ENCODE measurements at regions not wholly inside any gene's neighbourhood (a gene's known extent, or its start where the extent isn't known, plus 50 kb on each side); places are given as distances from the start of the nearest gene placed in this dataset.

DNA sequence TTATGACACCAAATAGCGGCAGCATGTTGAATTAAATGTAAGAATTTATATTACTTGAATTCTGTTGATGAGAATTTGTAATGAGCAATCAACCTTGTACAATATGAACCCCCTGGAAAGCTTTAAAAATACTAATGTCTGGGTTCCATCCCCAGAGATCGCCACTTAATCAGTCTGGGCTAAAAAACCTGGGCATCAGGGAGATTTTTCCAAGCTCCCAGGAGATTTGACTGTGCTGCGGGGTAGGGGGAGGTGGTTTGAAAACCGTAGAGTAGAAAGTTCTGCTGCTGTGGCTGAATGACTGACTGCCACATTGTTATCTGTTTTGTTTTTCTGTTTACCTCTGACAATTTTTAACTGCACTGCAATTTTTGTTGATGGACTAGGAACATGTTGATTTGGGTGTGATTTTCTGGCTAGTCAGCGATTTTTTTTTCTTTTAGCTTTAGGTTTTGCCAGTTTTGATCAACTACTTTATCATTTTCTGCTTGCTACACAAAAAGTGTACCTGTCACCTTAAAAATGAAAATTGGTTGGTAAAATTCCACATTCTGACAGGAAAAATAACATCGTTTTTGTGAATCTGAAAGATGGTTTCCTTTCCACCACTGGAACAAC, 79.3 kb downstream of the PCTP start:
- no peak for DNase-seq

DNA sequence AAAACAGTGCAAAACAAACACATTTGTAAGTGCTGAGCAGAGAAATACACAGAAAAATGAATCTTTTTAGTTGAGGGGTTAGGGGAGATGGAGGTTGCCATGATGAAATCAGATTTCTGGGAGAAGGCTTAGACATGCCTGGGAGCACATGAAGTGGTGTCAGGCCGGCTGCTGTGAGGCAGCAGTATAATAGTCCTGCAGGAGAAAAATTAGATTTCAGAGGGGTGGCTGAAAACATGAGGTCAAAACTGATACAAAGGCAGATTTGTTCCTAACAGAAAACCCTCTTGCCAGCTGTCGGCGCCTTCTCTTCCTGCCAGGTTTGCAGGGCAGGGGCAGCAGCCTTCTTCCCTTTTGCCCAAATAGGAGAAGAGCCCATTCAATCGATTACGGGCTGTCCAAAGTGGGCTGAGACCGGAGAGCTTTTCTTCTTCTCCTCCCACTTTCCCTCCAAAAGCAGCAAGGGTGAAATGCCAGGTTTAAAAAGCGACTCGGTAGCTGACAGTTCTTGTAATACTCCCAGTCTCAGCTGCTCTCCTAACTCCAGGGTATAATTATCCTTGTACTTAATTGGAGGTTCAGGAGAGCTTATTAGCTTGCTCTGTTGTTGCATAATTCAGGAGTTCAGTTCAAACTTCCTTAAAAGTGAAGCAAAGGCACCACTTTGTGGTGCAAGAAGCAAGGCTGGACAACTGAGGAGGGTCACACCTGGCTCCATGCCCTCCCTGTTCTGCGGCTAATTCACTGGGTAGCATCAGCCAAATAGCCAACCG, 80.0 kb downstream of the PCTP start:
- DNase-seq = peak; percentile 27

- no peak for DNase-seq
Measured at GRCh38 chr17:55833306-55833705, 82.5 kb downstream of the PCTP start.

- no peak for DNase-seq
Measured at GRCh38 chr17:55842405-55843158, 91.7 kb downstream of the PCTP start.

GRCh38 chr17:55843785-55844184, 92.9 kb downstream of the PCTP start:
- no peak for DNase-seq

GRCh38 chr17:55845385-55845784, 94.5 kb downstream of the PCTP start:
- peak; percentile 79 for DNase-seq

DNA sequence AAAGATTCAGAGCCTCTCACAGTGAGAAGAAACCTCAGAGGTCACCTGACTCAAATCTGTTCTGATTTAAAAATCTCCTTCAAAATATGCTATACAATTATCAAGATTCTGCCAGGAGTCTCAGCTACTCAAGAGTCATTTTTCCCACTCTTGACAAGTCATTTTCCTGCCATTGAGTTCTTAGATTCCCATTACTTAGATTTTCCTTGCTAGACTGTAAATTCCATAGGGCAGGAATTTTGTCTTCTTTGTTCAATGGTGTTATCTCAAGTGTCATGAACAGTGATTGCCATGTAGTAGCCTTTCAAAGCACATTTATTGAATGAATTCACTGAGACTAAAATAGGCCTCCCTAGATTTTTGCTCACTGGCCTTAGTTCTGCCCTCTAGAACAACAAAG, 95.9 kb downstream of the PCTP start:
- DNase-seq = no peak

DNA sequence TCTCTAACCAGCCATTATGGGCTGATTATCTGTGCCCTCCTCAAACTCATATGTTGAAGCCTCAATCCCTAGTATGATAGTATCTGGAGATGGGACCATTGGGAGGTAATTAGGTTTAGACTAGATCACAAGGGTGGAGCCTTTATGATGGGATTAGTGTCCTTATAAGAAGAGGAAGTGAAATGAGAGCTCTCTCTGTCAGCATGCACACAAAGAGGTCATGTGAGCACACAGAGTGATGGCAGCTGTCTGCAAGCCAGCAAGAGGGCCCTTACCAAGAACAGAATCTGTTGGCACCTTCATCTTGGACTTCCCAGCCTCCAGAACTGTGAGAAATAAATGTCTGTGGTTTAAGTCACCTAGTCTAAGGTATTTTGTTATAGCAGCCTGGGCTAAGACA, 101.9 kb downstream of the PCTP start:
- no peak for DNase-seq

- DNase-seq = no peak
Measured at GRCh38 chr17:55859301-55859795, 108.5 kb downstream of the PCTP start.

DNA sequence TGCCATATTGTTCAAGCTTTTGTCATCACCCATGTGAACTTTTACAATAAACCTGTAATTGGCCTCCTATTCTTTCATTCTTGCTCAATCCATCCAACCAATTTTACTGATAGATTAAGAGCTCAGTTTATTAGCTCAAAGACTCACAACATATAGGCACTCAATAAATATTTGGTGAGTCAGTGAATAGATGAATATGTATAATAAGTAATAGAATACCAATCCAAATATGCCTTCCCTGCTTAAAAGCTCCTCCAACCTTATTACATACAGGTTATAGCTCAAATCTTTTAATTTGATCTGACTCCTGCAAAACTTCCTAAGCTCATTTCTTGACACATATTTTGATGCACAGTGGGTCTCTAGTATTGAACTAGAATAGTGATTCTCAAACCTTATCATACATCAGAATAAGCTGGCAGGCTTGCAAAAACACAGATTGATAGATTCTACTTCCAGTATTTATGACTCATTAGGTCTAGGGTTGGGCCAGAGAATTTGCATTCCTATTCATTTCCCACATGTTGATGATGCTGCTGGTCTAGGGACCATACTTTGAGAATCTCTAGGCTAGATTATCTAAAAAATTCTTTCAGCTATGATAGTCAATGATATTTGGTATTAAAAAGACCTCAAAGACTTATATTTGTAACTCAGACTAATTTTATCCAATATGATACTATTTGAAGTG, 114.4 kb downstream of the PCTP start:
- no peak for DNase-seq

DNA sequence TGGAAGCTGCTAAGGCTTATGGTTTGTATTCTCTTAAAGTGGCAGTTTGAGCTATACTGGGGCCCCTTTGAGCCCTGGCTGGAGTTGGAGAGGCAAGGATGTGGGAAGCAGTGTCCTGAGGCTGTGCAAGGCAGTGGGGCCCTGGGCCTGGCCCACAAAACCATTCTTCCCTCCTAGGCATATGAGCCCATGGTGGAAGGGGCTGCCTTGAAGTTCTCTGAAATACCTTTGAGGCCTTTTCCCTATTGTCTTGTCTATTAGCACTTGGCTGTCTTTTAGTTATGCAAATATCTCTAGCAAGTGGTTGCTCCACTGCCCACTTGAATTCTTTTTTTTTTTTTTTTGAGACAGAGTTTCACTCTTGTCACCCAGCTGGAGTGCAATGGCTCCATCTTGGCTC, 119.2 kb downstream of the PCTP start:
- no peak for DNase-seq

- no peak for DNase-seq
Measured at GRCh38 chr17:55872374-55872773, 121.5 kb downstream of the PCTP start.

DNA sequence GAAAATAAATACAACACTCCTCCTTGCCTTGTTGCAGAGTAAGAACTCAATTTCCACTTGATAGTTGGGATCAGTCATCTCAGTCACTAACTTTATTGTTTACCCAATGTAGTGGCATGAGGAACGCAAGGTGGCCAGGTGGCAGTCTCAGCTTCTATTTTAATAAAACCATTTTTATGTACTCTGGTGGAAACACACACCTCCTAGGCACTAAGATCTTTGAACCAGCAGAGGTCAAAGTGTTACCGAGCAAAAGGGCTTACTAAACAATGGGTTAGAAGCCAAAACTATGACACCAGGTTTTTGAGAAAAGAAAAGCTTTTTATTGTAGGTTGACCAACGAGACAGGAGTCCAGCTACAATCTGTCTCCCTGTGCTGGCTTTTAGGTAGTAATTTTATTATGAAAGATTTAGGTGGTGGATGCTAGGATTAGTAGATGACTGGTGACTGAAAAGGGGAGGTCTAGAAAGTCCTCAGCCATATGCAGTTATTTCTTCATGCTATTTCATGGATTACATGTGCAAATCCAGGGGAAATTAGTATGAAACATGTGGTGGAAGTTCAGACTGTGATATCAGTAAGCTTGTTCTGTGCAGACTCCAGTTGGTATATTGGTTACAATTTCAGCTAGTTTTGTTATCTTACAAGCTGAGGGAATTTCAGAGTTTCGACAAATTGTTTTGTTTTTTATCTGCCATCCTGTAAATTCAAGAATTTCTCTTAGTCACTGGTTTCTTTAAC, 122.3 kb downstream of the PCTP start:
- DNase-seq = no peak

- DNase-seq = no peak
Measured at GRCh38 chr17:55883149-55883548, 132.3 kb downstream of the PCTP start.

DNA sequence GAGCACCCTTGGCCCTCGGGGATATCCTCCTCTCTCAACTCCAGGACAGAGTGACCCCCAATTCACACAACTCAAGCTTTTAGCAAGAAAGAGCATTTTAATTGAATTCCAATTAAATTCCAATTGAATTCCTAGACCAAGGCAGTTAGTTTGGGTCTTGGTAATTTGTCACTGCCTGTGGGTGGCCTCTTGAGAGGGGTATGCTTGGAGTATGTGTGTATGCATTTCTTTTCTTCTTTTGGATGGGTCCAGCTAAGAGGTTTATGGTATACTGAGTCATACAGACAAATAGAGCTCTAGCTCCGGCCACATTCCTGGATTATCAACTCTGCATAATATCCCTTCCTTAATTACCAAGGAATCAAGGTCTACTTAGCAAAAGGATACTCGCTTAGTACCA, 136.7 kb downstream of the PCTP start:
- DNase-seq = no peak

DNA sequence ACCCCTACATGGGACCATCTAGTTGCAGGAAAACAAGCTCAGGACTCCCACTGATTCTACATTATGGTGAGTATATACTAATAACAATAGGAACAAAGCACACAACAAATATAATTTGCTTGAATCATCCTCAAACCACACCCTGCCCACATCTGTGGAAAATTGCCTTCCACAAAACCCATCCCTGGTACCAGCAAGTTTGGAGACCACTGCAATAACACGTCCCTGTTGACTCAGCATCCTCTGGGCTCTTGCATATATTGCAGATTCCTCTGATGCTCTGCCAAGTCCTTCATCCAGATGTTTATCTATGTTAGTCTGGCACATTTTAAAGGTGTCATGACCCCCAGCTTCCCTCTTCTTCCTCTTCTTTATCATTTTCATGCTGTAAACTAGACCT, 138.4 kb downstream of the PCTP start:
- DNase-seq = no peak

DNA sequence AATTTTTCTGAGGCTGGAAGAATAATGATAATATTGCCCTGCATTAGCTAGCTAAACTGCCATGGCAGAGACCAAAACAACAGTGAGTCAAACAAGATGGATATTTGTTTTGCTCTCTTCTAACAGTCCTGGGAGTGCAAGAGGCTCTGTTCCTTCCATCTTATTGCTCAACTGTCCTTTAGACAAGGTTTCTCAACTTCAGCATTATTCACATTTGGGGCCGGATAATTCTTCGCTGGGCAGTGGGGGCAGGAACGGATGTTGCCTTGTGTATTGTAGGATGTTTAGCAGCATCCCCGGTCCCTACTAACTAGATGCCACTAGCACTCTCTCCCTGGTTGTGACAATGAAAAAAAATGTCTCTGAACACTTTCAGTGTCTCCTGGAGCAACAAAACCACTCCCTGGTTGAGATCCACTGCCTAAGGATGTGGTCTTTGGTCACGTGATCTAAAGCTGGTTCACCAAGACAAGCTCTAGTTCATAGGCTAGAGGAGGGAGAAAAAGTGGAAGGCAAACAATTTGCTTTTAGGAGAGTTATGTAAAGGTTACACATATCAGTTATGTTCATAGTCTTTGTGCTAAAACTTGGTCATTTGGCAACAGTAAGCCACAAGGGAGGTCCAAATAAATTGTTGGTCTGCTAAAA, 144.4 kb downstream of the PCTP start:
- no peak for DNase-seq

GRCh38 chr17:55897301-55897700, 146.4 kb downstream of the PCTP start:
- no peak for DNase-seq

GRCh38 chr17:55898195-55898594, 147.3 kb downstream of the PCTP start:
- no peak for DNase-seq

DNA sequence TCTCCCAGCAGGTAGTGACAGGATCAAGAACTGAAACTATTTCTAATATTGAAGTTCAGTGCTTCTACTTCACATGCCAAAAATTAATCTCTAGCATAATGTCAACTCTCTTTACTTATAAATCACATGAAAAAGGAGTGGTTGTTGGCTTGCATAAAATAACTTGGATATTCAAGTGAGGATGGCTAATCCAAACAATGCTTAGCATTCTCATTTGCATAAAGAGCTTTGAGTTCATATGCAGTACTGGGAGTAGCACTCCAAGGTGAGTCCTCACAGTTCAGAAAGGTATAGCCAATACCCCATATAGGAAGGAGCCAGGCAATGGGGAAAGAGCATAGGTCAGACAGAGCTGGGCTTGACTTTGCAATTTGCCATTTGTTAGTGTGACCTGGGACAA, 149.3 kb downstream of the PCTP start:
- DNase-seq = no peak

- DNase-seq = no peak
Measured at GRCh38 chr17:55903028-55903690, 152.3 kb downstream of the PCTP start.
